Liver (tissue), 8 donors: ENCODE measurements at regions not wholly inside any gene's neighbourhood (a gene's known extent, or its start where the extent isn't known, plus 50 kb on each side); places are given as distances from the start of the nearest gene placed in this dataset.

Source experiments
- DNase-seq: peaks from one replicate; pipeline ENCODE4 v3.0.0-alpha.2; 2017; ENCODE audit warnings: low spot score
- H3K27ac ChIP-seq, 2 donors: one replicate each; pipeline ENCODE4 v1.7.0; 2013; ENCODE audit warnings: inconsistent platforms in 2 of 2, low read length in 2 of 2, control low read depth in 1 of 2, low read depth in 1 of 2, mild to moderate bottlenecking in 1 of 2
- H3K27me3 ChIP-seq, 4 donors: one replicate each; pipeline versions ENCODE4 v1.6.1 to v1.7.0; 2013; ENCODE audit warnings: low read length in 3 of 4, inconsistent platforms in 1 of 4, mild to moderate bottlenecking in 1 of 4, moderate library complexity in 1 of 4; ENCODE audit not compliant: control insufficient read depth in 4 of 4, insufficient read depth in 4 of 4
- H3K36me3 ChIP-seq, 4 donors: one replicate each; pipeline versions ENCODE4 v1.6.1 to v1.7.0; 2013; ENCODE audit warnings: low read length in 3 of 4, mild to moderate bottlenecking in 3 of 4, low read depth in 1 of 4, moderate library complexity in 1 of 4; ENCODE audit not compliant: control insufficient read depth in 4 of 4, insufficient read depth in 3 of 4
- H3K4me1 ChIP-seq, 4 donors: one replicate each; pipeline versions ENCODE4 v1.6.1 to v1.7.0; 2013; ENCODE audit warnings: low read length in 3 of 4, mild to moderate bottlenecking in 3 of 4, moderate library complexity in 1 of 4; ENCODE audit not compliant: control insufficient read depth in 4 of 4, insufficient read depth in 4 of 4
- H3K4me3 ChIP-seq, 3 donors: one replicate each; pipeline versions ENCODE4 v1.6.1 to v1.7.0; 2013; ENCODE audit warnings: low read length in 3 of 3, control low read depth in 1 of 3, low read depth in 1 of 3, mild to moderate bottlenecking in 1 of 3
- H3K9ac ChIP-seq, 2 donors: one replicate each; pipeline ENCODE4 v1.7.0; 2013; ENCODE audit warnings: low read length in 2 of 2, mild to moderate bottlenecking in 2 of 2, moderate library complexity in 2 of 2, control low read depth in 1 of 2, low read depth in 1 of 2
- H3K9me3 ChIP-seq, 4 donors: one replicate each; pipeline versions ENCODE4 v1.6.1 to v1.7.0; 2013; ENCODE audit warnings: low read length in 3 of 4; ENCODE audit not compliant: control insufficient read depth in 4 of 4
- EGR1 ChIP-seq, 2 donors: IDR thresholded peaks; 2 replicates each; pipeline ENCODE4 v1.6.1; 2016 to 2018; ENCODE audit warnings: antibody characterized with exemption in 2 of 2, low read depth in 2 of 2
- FOXA1 ChIP-seq: IDR thresholded peaks from 2 replicates; pipeline ENCODE4 v1.6.1; 2016; ENCODE audit warnings: antibody characterized with exemption
- FOXA2 ChIP-seq: IDR thresholded peaks from 2 replicates; pipeline ENCODE4 v1.6.1; 2016; ENCODE audit warnings: antibody characterized with exemption
- GABPA ChIP-seq, 2 donors: IDR thresholded peaks in 1 of 2; conservative IDR thresholded peaks in 1 of 2; 2 replicates each; pipeline ENCODE4 v1.6.1; 2016; ENCODE audit warnings: antibody characterized with exemption in 2 of 2, mild to moderate bottlenecking in 1 of 2, moderate library complexity in 1 of 2
- HNF4A ChIP-seq, 2 donors: conservative IDR thresholded peaks; 2 replicates each; pipeline ENCODE4 v1.6.1; 2016; ENCODE audit warnings: antibody characterized with exemption in 2 of 2, mild to moderate bottlenecking in 2 of 2
- HNF4G ChIP-seq: IDR thresholded peaks from 2 replicates; pipeline ENCODE4 v1.6.1; 2016; ENCODE audit warnings: antibody characterized with exemption
- JUND ChIP-seq, 2 donors: IDR thresholded peaks; 2 replicates each; pipeline ENCODE4 v1.6.1; 2016; ENCODE audit warnings: antibody characterized with exemption in 2 of 2
- MAX ChIP-seq: IDR thresholded peaks from 2 replicates; pipeline ENCODE4 v1.6.1; 2016; ENCODE audit warnings: antibody characterized with exemption
- NR2F2 ChIP-seq: IDR thresholded peaks from 2 replicates; pipeline ENCODE4 v1.6.1; 2016; ENCODE audit warnings: antibody characterized with exemption
- REST ChIP-seq: IDR thresholded peaks from 2 replicates; pipeline ENCODE4 v1.6.1; 2016; ENCODE audit warnings: antibody characterized with exemption, mild to moderate bottlenecking
- RXRA ChIP-seq, 2 donors: IDR thresholded peaks; 2 replicates each; pipeline ENCODE4 v1.6.1; 2017 to 2018; ENCODE audit warnings: antibody characterized with exemption in 2 of 2, mild to moderate bottlenecking in 1 of 2
- SP1 ChIP-seq: IDR thresholded peaks from 2 replicates; pipeline ENCODE4 v1.6.1; 2018; ENCODE audit warnings: antibody characterized with exemption, mild to moderate bottlenecking
- TAF1 ChIP-seq: conservative IDR thresholded peaks from 2 replicates; pipeline ENCODE4 v1.6.1; 2016; ENCODE audit warnings: antibody characterized with exemption, mild to moderate bottlenecking
- YY1 ChIP-seq: IDR thresholded peaks from 2 replicates; pipeline ENCODE4 v1.6.1; 2016; ENCODE audit warnings: antibody characterized with exemption, mild to moderate bottlenecking
- WGBS: extraction: QIAGEN DNeasy Blood & Tissue Kit; methylation state at CpG from one replicate; pipeline ENCODE4 v1.1.7; 2013; 5-methylcytosine and 5-hydroxymethylcytosine counted together
- TF ChIP-seq, protein P1 (sequence below): fragments of 150-350 bp; IDR thresholded peaks from 2 replicates; pipeline ENCODE4 v1.5.1; 2017; ENCODE audit warnings: improper control_type of control experiment, low read depth, low read length; ENCODE audit not compliant: missing input control
- TF ChIP-seq, protein P2 (sequence below): IDR thresholded peaks from 2 replicates; pipeline ENCODE4 v1.6.1; 2016; ENCODE audit warnings: antibody characterized with exemption
- donor health status: healthy.
- donor health status: healthy.
- donor health status: healthy.
- donor health status: healthy.
- donor health status: healthy.

- TF ChIP-seq, protein P1, sequence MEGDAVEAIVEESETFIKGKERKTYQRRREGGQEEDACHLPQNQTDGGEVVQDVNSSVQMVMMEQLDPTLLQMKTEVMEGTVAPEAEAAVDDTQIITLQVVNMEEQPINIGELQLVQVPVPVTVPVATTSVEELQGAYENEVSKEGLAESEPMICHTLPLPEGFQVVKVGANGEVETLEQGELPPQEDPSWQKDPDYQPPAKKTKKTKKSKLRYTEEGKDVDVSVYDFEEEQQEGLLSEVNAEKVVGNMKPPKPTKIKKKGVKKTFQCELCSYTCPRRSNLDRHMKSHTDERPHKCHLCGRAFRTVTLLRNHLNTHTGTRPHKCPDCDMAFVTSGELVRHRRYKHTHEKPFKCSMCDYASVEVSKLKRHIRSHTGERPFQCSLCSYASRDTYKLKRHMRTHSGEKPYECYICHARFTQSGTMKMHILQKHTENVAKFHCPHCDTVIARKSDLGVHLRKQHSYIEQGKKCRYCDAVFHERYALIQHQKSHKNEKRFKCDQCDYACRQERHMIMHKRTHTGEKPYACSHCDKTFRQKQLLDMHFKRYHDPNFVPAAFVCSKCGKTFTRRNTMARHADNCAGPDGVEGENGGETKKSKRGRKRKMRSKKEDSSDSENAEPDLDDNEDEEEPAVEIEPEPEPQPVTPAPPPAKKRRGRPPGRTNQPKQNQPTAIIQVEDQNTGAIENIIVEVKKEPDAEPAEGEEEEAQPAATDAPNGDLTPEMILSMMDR, result no peak
- TF ChIP-seq GABPA (IDR thresholded peaks at IDR 0.05 in 1 of 2, conservative IDR thresholded peaks at IDR 0.05 in 1 of 2) (no peak), MAX (no peak), FOXA2 (no peak), RXRA (IDR thresholded peaks at IDR 0.05) (no peak), JUND (IDR thresholded peaks at IDR 0.05) (no peak), HNF4G (no peak)
Observed at GRCh38 chr3:154658000-154658399, 228.0 kb upstream of the GPR149 start (continued).

DNA sequence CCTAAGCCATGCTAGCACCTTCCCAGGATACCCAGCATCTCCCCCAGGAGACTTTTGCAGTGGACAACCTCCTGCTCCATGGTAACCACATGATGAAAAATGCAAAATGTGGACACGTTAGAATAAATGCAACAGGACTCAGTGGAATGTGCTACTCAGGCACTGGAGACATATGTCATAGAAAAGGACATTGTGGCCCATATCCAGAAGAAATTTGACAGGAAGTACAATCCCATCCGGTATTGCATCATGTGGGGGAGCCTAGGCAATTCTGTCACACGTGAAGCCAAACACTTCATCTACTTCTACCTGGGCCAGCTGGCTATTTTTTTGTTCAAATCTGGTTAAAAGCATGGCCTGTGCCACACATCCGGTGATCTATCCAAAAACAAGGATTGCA is 227.2 kb upstream of the GPR149 start:
- TF ChIP-seq YY1, result no peak
- no peak for TF ChIP-seq SP1
- TF ChIP-seq, protein P1, result no peak
- no peak for TF ChIP-seq GABPA (IDR thresholded peaks at IDR 0.05 in 1 of 2, conservative IDR thresholded peaks at IDR 0.05 in 1 of 2)
- no peak for TF ChIP-seq RXRA (IDR thresholded peaks at IDR 0.05)
- no peak for TF ChIP-seq FOXA1
- no peak for TF ChIP-seq HNF4G
- TF ChIP-seq FOXA2, result no peak
- TF ChIP-seq, protein P2, sequence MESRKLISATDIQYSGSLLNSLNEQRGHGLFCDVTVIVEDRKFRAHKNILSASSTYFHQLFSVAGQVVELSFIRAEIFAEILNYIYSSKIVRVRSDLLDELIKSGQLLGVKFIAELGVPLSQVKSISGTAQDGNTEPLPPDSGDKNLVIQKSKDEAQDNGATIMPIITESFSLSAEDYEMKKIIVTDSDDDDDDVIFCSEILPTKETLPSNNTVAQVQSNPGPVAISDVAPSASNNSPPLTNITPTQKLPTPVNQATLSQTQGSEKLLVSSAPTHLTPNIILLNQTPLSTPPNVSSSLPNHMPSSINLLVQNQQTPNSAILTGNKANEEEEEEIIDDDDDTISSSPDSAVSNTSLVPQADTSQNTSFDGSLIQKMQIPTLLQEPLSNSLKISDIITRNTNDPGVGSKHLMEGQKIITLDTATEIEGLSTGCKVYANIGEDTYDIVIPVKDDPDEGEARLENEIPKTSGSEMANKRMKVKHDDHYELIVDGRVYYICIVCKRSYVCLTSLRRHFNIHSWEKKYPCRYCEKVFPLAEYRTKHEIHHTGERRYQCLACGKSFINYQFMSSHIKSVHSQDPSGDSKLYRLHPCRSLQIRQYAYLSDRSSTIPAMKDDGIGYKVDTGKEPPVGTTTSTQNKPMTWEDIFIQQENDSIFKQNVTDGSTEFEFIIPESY, result no peak
- TF ChIP-seq REST, result no peak
- TF ChIP-seq HNF4A (conservative IDR thresholded peaks at IDR 0.05), result no peak
- no peak for TF ChIP-seq EGR1 (IDR thresholded peaks at IDR 0.05; ENCODE audit: low read depth in 2 of 2)
- TF ChIP-seq MAX, result no peak
- no peak for TF ChIP-seq JUND (IDR thresholded peaks at IDR 0.05)
- no peak for TF ChIP-seq NR2F2
- no peak for TF ChIP-seq TAF1
- Histone ChIP-seq H3K27ac (no peak overlapping the region), H3K9me3 (no peaks in the 10 kb centered on the region), H3K9ac (no peak overlapping the region), H3K4me1 (no peaks in the 10 kb centered on the region), H3K36me3 (no peaks in the 10 kb centered on the region), H3K4me3 (no peak overlapping the region), H3K27me3 (no peaks in the 10 kb centered on the region)
- DNase-seq, result no peak
- 67% methylated on average over 4 of the region's 4 CpGs for WGBS
